Fibroblast of lung (primary cell): ENCODE measurements at regions not wholly inside any gene's neighbourhood (a gene's known extent, or its start where the extent isn't known, plus 50 kb on each side); places are given as distances from the start of the nearest gene placed in this dataset.

ENCODE experiments used
- DNase-seq, 2 donors: peaks; one replicate each; pipeline versions ENCODE4 v3.0.0 to v3.0.0-alpha.2; 2010; ENCODE audit warnings: low read depth in 2 of 2
- H2AFZ ChIP-seq: 2 replicates; pipeline ENCODE4 v1.5.1; 2012; ENCODE audit warnings: low read length, control low read depth, inconsistent platforms
- H3K27ac ChIP-seq: 2 replicates; pipeline ENCODE4 v1.5.1; 2011; ENCODE audit warnings: low read length, control low read depth; ENCODE audit not compliant: insufficient read depth
- H3K27me3 ChIP-seq: 2 replicates; pipeline ENCODE4 v1.5.1; 2011; ENCODE audit warnings: mild to moderate bottlenecking, low read length; ENCODE audit not compliant: control insufficient read depth, insufficient read depth
- H3K36me3 ChIP-seq: 2 replicates; pipeline ENCODE4 v1.5.1; 2011; ENCODE audit warnings: low read length; ENCODE audit not compliant: control insufficient read depth, insufficient read depth
- H3K4me1 ChIP-seq: 2 replicates; pipeline ENCODE4 v1.5.1; 2011; ENCODE audit warnings: low read length; ENCODE audit not compliant: control insufficient read depth, insufficient read depth; ENCODE audit errors: extremely low read depth
- H3K4me2 ChIP-seq: 2 replicates; pipeline ENCODE4 v1.5.1; 2011; ENCODE audit warnings: low read length, control low read depth; ENCODE audit not compliant: insufficient read depth; ENCODE audit errors: extremely low read depth
- H3K4me3 ChIP-seq, 4 experiments: fragments of 200-600 bp in 1 of 4; sonication (generic) in 1 of 4; replicated peaks in 1 of 4; 2 replicates each; pipeline ENCODE4 v1.5.1; 2011 to 2016; ENCODE audit warnings: low read length in 4 of 4, low read depth in 3 of 4, mild to moderate bottlenecking in 3 of 4, control low read depth in 2 of 4, inconsistent platforms in 1 of 4, mixed read lengths in 1 of 4; ENCODE audit not compliant: insufficient read depth in 1 of 4; ENCODE audit errors: control extremely low read depth in 1 of 4
- H3K79me2 ChIP-seq: 2 replicates; pipeline ENCODE4 v1.5.1; 2012; ENCODE audit warnings: mild to moderate bottlenecking, low read length, inconsistent platforms; ENCODE audit not compliant: control insufficient read depth, insufficient read depth
- H3K9ac ChIP-seq: 2 replicates; pipeline ENCODE4 v1.5.1; 2011; ENCODE audit warnings: mild to moderate bottlenecking, low read length, control low read depth; ENCODE audit not compliant: insufficient read depth
- H3K9me3 ChIP-seq: 2 replicates; pipeline ENCODE4 v1.5.1; 2012; ENCODE audit warnings: low read depth, low read length; ENCODE audit not compliant: control insufficient read depth, insufficient read depth
- H4K20me1 ChIP-seq: 2 replicates; pipeline ENCODE4 v1.5.1; 2011; ENCODE audit warnings: low read length; ENCODE audit not compliant: control insufficient read depth, insufficient read depth; ENCODE audit errors: extremely low read depth
- EZH2 ChIP-seq: IDR thresholded peaks from 2 replicates; pipeline ENCODE4 v1.5.1; 2012; ENCODE audit warnings: low read length, control low read depth, mild to moderate bottlenecking; ENCODE audit errors: missing control alignments
- TF ChIP-seq, protein P1 (sequence below), 2 donors: IDR thresholded peaks in 1 of 2; conservative IDR thresholded peaks in 1 of 2; 1 replicate in 1 of 2; 2 replicates in 1 of 2; pipeline ENCODE4 v1.5.1; 2011 to 2012; ENCODE audit warnings: low read length in 2 of 2, control low read depth in 1 of 2, inconsistent platforms in 1 of 2, low read depth in 1 of 2, mild to moderate bottlenecking in 1 of 2

- DNase-seq = no peak
- TF ChIP-seq, protein P1, sequence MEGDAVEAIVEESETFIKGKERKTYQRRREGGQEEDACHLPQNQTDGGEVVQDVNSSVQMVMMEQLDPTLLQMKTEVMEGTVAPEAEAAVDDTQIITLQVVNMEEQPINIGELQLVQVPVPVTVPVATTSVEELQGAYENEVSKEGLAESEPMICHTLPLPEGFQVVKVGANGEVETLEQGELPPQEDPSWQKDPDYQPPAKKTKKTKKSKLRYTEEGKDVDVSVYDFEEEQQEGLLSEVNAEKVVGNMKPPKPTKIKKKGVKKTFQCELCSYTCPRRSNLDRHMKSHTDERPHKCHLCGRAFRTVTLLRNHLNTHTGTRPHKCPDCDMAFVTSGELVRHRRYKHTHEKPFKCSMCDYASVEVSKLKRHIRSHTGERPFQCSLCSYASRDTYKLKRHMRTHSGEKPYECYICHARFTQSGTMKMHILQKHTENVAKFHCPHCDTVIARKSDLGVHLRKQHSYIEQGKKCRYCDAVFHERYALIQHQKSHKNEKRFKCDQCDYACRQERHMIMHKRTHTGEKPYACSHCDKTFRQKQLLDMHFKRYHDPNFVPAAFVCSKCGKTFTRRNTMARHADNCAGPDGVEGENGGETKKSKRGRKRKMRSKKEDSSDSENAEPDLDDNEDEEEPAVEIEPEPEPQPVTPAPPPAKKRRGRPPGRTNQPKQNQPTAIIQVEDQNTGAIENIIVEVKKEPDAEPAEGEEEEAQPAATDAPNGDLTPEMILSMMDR (conservative IDR thresholded peaks at IDR 0.05 in 1 of 2, IDR thresholded peaks at IDR 0.05 in 1 of 2; ENCODE audit: low read depth in 1 of 2, low read length in 2 of 2) = no peak
- no peak for TF ChIP-seq EZH2
- no peaks in the 10 kb centered on the region for H4K20me1 ChIP-seq
- H3K9me3 ChIP-seq = no peaks in the 10 kb centered on the region
- peak overlapping the region; percentile 62 to 83 (median 77) for H3K4me3 ChIP-seq
- peak overlapping the region; percentile 74 for H3K9ac ChIP-seq
- peak overlapping the region; percentile 97 for H3K4me2 ChIP-seq
- peaks cover 47% of the 10 kb centered on the region for H3K79me2 ChIP-seq
- peak overlapping the region; percentile 7 for H2AFZ ChIP-seq
- peak overlapping the region; percentile 83 for H3K27ac ChIP-seq
- peaks cover 8% of the 10 kb centered on the region for H3K4me1 ChIP-seq
- H3K36me3 ChIP-seq = no peaks in the 10 kb centered on the region
- H3K27me3 ChIP-seq = no peaks in the 10 kb centered on the region
These were observed 130.8 kb downstream of the OGFRL1 start for GRCh38 chr6:71419217-71420094.

DNA sequence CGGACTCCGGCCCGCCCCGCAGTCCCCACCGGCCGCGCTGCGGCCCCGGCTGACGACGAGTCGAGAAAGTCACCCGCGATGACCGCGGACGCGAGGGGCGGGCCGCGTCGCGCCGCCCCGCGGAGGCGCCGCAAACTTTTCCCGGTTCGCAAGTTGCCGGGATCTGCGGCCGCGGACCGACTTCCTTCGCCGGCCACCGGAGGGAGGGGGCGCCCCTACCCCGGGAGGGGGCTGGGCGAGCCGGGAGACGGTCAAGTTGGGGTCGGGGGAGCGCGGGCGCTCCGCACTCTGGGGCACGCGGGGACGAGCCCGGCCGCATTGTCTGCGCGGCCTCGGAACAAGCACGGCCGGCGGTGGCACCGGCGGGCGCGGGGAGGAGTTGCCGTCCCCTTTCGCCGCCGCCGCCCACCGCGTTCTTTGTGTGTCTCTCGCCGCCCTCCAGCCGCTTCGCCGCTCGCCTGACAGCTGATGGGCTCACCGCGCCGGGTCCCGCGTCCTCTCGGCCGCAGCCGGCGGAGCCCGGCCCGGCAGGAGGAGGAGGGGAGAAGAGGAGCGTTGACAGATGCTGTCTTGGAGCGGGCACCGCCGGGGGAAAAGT is 131.6 kb downstream of the OGFRL1 start:
- peak; percentile 38 to 46 for DNase-seq
- Histone ChIP-seq H3K36me3 (no peaks in the 10 kb centered on the region), H3K27ac (peak overlapping the region; percentile 83), H3K4me1 (peaks cover 8% of the 10 kb centered on the region), H3K27me3 (no peaks in the 10 kb centered on the region), H2AFZ (peak overlapping the region; percentile 78), H4K20me1 (no peaks in the 10 kb centered on the region), H3K4me3 (peak overlapping the region; percentile 62 to 83 (median 77)), H3K4me2 (peak overlapping the region; percentile 97), H3K9me3 (no peaks in the 10 kb centered on the region), H3K79me2 (peaks cover 41% of the 10 kb centered on the region), H3K9ac (peak overlapping the region; percentile 74)
- TF ChIP-seq, protein P1 (conservative IDR thresholded peaks at IDR 0.05 in 1 of 2, IDR thresholded peaks at IDR 0.05 in 1 of 2; ENCODE audit: low read depth in 1 of 2, low read length in 2 of 2) = peak in 1 of 2 donors; percentile 23
- no peak for TF ChIP-seq EZH2

DNA sequence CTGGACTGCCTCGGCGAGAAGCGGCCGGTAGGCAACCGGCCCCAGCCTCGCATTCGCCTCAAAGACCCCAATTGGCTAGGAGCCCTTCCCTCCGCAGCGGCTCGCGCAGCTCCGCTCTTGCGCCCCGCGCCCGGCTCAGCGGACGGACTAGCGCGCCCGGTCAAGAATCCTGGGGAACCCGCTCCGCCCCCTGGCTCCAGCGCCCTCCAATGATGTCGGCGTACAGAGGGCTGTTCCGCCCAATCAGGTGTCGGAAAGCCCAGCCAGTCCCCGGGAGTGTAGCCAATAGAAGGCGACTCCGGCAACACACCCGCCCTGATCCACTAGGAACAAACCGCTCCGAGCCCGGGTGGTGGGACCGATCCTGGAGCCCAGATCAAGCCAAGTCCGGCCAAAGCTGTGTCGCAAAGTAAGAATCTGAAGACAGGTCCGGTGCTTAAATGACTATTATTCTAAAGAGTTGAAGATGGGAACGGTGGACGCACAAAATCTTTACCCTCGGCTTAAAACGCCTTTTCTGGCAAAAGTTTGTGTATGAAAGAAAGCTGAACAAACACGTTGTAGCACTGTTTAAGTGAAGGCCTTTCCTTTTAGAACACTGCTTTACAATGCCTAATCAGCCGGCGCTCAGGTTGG is 132.2 kb downstream of the OGFRL1 start:
- Histone ChIP-seq H3K27me3 (no peaks in the 10 kb centered on the region), H4K20me1 (no peaks in the 10 kb centered on the region), H2AFZ (peak overlapping the region; percentile 92), H3K4me2 (peak overlapping the region; percentile 84), H3K9ac (peak overlapping the region; percentile 74), H3K27ac (peak overlapping the region; percentile 83), H3K4me1 (peaks cover 8% of the 10 kb centered on the region), H3K4me3 (peak overlapping the region; percentile 62 to 82 (median 74)), H3K36me3 (no peaks in the 10 kb centered on the region), H3K79me2 (peaks cover 38% of the 10 kb centered on the region), H3K9me3 (no peaks in the 10 kb centered on the region)
- TF ChIP-seq EZH2 = no peak
- TF ChIP-seq, protein P1 (conservative IDR thresholded peaks at IDR 0.05 in 1 of 2, IDR thresholded peaks at IDR 0.05 in 1 of 2; ENCODE audit: low read depth in 1 of 2, low read length in 2 of 2) = no peak
- peak; percentile 96 for DNase-seq
